ENCODE measurements at regions not wholly inside any gene's neighbourhood (a gene's known extent, or its start where the extent isn't known, plus 50 kb on each side); places are given as distances from the start of the nearest gene placed in this dataset.

DNA sequence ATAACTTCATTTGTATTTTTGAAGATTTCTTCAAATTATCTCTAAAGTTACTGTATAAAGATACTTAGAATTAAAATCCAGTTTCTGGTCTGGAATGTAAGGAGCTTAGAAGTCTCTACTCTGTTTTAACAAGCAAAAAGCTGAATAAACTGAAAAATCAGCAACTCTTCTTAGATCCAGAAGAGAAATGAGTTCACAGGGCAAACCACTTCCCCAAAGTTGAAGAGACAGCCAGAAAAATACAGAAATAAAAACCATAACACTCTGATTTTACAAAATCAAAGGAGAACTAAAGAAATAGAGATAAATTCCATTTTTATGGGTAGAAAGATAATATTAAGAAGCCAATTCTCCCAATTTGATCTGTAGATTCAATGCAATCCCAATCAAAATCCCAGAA, 1166.8 kb downstream of the ADGRL3 start:
- DNase-seq (ENCODE audit: low spot score) = no peak
- intact Hi-C loops (cut with DNase I) = no loop called here

DNA sequence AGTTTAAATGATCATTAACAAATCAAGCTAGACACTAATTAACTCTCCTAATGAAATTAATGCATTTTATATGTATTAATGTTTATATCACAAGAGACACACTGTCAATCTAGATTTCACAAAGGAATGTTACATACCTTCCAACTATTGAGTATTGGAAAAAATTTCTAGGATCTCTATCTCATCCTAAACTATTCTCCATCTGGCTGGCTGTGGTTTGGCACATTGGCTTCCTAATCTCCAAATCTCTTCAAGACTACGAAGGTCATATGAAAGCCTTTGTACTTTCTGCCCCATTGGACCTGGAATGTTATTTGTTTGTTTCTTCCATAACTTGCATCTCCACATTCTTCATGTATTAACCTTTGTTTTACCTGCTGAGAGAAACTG, 1160.0 kb downstream of the ADGRL3 start:
- intact Hi-C loops (cut with DNase I) = no loop called here
- DNase-seq (ENCODE audit: low spot score) = no peak

DNA sequence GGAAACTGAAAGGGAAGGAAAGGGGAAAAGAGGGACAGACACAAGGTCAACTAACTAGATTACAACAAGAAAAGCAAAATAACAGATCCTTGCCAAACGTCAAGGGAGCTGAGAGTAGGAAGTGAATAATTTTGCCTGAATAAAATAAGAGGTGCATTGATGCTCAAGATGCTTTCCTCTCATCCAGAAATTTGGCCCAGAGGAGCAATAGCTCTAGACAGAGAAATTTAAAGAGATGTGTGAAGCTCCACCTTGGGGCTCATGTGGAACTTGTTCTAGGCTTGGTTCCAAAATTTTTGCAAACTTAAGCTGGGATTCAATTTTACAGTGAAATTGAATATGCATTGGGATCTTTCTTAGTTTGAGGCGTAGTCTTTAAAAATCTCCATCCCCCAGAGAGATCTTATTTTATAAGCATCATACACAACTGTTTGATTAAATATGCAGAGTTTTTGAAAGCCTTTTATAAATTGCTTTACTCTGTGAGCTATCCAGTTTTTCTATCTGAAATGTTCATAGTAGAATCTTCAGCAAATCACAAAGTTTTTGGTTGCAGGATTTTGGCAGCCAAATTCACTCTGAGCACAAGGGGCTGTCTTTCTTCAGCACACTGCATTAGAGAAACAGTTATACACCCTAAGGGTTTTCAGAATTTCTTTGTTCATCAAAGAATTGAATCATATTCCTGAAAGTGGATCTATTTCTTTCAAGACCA, 1159.5 kb downstream of the ADGRL3 start:
- intact Hi-C loops (cut with DNase I) = no loop called here

DNA sequence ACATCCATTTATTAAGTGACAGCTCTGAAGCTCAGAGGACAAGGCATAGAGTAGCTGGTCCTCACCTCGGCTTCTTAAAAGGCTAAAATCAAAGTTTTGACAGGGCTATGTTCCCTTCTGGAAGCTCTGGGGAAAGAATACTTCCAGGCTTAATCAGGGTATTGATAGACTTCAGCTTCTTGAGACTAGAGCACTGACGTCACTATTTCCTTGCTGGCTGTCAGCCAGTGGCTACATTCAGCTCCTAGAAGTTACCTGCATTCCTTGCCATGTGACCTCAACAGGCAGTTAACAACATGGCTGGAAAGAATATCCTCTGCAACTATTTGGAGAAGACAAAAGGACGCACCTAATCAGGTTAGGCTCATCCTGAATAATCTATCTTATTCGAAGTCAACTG, 1144.8 kb downstream of the ADGRL3 start:
- intact Hi-C loops (cut with DNase I) = no loop called here

More for the DNA sequence above, 1159.5 kb downstream of the ADGRL3 start:
- DNase-seq (ENCODE audit: low spot score) = no peak

DNA sequence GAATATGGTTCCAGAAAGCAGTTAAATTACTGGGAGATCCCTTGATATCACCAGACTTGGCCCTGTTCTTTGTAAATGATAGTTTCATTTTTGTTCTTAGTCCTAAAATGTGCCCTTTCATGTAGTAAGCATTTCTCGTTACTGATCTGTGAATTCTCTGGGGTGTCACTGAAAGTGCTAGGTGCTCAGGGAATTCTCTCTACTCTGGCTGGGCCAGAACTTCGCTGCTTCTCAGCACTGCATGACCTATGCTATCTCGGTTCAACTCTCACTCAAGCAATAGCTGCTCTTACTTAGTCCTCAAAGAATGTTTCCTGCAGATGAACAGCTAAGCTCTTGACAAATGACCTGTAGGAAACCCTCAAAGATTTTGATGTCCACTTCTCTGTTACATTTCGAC, 1144.3 kb downstream of the ADGRL3 start:
- no peak for DNase-seq (ENCODE audit: low spot score)
- intact Hi-C loops (cut with DNase I) = no loop called here

More for the DNA sequence above, 1144.8 kb downstream of the ADGRL3 start:
- no peak for DNase-seq (ENCODE audit: low spot score)

DNA sequence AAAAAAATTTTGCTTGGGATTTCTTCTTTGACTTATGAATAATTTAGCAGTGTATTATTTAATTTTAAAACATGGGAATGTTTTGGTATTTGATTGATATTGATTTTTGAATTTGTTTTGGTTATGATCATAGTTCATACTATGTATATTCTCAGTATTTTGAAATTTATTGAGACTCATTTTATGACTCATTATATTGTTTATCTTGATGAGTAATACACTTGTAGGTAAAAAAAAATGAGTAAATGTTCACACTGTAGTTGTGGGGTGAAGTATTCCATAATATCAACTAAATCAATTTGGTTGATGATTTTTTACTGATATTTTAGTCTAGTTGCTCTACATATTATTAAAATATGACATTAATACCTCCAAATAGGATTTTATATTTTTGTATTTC, 1142.2 kb downstream of the ADGRL3 start:
- intact Hi-C loops (cut with DNase I) = no loop called here
- no peak for DNase-seq (ENCODE audit: low spot score)

DNA sequence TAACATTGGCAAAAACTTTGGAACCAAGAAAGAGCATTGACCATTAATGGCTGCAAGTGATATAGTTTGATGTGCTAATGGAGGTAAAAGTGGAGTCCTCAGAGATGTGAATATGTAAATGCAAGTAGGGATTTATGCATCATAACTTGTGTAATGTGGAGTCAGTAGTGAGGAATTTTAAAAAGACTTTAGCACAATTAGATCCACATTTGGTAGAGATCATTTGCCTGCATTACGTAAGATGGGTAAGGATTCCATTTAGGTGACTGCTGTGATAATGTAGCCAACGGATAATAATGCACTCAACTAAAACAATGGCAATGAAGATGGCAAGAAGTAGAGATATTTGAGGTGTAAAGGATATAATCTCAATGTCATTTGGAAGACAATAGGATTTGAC, 1128.4 kb downstream of the ADGRL3 start:
- DNase-seq (ENCODE audit: low spot score) = no peak
- intact Hi-C loops (cut with DNase I) = no loop called here

DNA sequence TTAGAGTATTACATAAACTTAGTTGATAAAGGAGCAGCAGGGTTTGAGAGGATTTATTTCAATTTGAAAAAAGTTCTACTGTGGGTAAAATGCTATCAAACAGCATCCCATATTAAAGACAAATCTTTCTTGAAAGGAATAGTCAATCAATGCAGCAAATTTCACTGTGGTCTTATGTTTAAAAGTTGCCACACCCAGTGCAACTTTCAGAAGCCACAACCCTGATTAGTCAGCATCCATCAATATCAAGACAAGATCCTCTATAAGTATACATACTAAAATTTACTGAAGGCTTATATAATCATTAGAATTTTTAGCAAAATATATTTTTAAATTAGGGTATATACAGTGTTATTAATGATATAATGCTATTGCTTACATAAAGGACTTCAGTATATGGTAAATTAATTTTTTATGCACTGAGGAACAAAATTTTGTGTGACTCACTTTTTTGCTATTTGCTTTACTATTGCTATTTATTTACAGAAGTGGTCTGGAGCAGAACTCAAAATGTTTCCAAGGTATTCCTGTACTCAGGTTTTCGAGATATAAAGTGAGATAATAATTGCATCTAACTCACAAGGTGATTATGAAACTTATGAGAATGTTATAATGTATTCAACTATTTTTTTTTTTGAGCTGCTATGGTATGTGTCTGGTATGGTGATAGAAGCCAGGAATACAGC, 1127.6 kb downstream of the ADGRL3 start:
- no peak for DNase-seq (ENCODE audit: low spot score)
- intact Hi-C loops (cut with DNase I) = no loop called here

DNA sequence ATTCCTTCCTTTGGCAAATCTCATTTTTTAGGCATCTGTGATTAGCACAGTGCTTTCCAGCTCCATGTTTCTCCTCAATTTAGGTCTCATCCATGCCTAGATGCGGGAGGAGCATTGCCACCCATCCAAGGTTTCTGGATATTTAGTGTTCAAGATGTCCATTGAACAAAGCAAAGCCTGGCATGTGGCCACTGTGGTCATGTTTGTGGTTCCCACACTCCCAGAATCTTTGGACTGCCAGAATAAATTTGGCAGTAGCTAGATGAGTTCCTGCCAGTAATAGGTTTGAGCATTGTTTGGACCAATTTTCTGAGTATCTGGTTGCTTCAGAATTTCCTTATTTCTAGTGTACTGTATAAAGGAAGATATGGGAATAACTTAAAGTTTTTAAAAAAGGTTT, 1124.1 kb downstream of the ADGRL3 start:
- DNase-seq (ENCODE audit: low spot score) = no peak
- intact Hi-C loops (cut with DNase I) = no loop called here

DNA sequence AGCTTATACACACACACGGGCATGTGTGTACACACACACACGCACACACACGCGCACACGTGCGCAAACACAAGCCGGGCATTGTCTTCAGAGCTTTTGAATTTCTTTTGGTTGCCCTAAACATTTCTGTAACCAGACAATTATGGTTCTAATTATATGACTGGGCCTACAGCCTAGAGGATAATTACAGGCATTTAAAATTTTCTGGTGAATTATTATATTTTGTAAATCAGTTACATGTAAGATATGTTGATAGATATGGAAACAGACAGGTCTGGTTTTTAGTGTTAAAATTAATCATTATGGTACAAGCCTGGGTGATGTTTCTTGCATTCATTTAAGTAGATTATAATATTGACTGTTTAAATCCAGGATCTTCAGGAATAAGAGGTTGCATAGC, 1120.5 kb downstream of the ADGRL3 start:
- DNase-seq (ENCODE audit: low spot score) = no peak
- intact Hi-C loops (cut with DNase I) = no loop called here

DNA sequence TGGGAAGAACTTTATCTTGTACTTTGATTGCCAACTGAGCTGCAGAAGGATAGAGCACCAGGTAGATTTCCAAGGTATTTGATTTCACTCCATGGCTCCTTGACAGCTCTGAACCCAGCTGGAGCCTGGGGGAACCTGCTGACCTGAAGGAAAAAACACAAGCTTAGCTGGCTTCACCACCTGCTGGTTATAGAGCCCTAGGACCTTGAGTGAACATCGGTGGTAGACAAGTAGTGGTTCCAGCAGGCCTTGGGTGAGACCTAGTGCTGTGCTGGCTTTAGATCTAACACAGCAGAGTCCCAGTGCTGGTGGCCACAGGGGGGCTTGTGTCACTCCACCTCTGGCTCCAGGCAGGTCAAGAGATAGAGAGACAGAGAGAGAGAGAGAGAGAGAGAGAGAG, 1102.6 kb downstream of the ADGRL3 start:
- DNase-seq (ENCODE audit: low spot score) = no peak
- intact Hi-C loops (cut with DNase I) = no loop called here

DNA sequence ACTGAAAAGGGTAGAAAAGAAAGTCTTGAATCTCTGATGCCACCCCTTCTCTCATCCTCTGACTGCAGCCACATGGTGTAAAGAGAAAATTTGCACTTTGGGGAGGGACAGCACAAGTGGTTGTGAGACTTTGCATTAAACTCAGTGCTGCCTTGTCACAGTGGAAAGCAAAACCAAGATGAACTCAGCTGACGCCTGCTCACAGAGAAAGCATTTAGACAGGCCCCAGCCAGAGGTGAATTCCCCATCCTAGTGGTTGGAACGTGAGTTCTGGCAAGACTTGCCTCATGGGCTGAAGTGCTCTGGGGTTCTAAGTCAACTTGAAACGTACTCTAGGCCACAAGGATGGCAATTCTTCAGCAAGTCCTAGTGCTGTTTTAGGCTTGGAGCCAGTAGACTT, 1101.4 kb downstream of the ADGRL3 start:
- intact Hi-C loops (cut with DNase I) = no loop called here
- no peak for DNase-seq (ENCODE audit: low spot score)

DNA sequence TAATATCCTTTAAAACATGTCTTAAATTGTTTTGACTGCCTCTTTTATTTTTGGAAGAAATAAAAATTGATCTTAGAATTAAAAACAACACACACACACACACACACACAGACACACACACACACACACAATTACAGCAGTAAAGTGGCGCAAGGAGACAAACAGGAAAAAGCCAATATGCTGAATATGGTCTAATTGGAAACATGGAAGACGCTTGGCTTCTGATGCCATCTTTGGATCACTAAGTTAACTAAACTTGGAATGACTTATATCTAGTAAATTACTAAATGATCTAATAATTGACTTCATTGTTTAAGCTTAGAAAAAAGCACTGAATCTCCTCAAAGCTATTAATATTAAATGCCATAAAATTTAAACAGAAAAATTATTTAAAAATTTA, 1093.4 kb downstream of the ADGRL3 start:
- intact Hi-C loops (cut with DNase I) = no loop called here

DNA sequence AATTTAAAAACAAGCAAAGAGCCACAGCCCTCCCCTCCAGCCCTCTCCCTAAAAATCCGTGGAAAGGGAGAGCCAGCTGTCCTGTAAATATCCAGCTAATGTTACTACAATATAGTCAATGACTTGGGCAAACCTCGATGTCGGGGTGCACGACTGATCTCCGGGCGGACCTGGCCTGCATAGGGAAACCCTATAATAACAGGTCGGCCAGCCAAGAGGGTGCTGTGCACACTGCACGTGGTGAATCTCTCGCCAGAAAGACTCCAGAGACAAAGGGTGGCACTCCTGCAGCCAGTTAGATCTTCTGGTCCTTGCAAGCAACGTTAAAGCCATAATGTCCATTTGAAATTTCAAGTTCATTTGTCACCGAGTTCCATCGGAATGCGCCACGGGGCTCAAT, 1092.8 kb downstream of the ADGRL3 start:
- no peak for DNase-seq (ENCODE audit: low spot score)
- intact Hi-C loops (cut with DNase I) = no loop called here

More for the DNA sequence above, 1093.4 kb downstream of the ADGRL3 start:
- no peak for DNase-seq (ENCODE audit: low spot score)

DNA sequence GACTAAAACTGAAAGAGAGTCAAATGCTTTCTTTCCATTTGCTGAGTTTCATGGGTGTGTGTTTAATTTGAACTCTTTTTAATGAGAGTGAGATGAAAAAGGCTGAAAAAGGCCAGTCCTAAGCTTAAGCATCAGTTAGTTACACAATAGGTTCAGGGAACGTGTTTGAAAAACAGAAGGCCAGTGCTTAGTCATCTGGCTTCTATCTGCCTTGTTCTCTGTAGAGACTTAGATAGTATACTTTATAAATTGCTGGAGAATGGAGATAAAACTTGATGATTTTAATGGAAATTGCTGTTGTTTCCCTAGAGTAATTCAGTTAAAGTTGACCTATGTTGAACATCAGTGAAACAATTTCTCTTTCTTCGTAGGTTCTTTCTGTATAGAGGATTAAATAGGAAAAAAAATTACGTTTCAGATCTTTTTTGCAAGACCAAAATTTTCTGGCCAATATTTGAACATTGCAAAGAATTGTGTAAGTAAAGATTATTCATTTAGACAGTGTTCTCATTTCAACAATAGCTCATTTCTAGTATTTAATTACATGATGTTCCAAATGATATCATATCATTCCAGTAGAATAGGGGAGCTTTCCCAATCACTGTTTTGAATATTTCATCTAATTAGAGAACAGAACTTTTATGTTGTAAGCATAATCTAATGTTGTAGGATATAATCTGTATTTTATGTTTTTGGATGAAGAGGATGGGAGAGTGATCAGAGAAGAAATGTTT, 1088.8 kb downstream of the ADGRL3 start:
- no peak for DNase-seq (ENCODE audit: low spot score)
- intact Hi-C loops (cut with DNase I) = no loop called here

DNA sequence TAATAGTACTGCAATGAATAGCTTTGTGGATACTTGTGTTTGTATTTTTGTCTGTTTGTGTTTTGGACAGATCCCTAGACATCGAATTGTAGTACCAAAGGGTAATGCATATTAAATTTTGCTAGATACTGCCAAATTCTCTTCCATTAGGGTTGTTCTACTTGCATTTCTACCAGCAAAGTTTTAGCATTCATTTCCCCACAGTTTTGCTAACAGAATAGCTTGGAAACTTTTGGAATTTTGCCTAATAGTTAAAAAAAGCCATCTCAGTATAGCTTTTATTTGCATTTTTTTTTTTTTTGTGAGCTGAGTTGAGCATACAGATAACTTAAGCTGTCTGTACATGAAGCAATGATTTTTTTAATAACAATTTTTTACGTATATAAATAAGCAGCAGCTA, 1084.9 kb downstream of the ADGRL3 start:
- no peak for DNase-seq (ENCODE audit: low spot score)
- intact Hi-C loops (cut with DNase I) = no loop called here

DNA sequence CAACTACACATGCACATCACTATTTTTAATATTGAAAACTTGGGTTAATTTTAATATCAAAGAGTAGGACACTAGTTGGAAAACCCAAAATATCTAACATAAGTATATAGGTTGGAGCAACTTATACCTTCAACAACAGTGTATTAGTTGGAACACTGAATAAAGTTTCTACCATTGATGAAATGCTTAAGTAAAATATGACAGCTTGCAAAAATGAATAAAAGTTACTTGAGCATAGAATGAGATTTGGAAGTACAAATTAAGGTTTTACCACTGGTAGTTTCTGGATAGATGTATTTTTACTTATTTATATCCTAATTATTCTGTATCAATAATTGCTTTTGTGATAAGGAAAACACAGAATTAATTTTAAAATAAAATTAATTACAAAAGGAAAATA, 1079.6 kb downstream of the ADGRL3 start:
- intact Hi-C loops (cut with DNase I) = no loop called here
- DNase-seq (ENCODE audit: low spot score) = no peak

DNA sequence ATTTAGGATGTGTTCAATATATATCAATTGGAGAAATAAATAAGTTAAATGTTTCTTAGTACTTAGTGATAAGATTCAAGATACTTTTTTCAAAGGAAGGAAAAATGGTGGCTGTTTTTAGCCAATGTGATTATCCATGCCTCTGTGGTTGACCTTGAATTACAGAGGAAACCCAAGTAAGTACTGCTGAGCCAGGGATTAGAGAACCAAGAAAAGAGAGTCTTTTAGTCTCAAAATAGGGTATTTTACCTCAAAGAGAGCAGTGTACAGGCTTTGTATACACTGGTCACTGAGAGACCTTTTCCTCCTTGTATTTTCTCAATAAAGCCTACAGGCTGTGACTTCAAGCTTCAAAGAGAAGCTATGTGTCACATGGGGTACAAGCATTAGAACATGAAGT, 1075.3 kb downstream of the ADGRL3 start:
- DNase-seq (ENCODE audit: low spot score) = no peak
- intact Hi-C loops (cut with DNase I) = no loop called here

DNA sequence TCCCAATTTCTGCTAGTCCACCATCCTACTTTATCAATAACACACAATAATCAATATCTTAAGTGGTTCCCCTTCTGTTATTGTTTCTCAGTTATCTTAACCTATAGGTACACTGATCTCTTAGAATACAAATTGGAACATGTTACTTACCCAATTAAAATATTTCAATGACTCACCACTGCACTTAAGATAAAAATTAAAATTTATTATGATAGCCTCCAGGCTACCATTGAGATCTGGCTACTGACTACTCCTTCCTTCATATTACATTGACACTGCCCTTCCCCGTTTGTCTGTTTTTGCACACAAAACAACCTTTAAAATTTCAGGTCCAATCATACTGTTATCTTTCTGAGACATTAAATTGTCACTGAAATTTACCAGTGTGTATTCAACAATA, 1074.7 kb downstream of the ADGRL3 start:
- intact Hi-C loops (cut with DNase I) = no loop called here
- DNase-seq (ENCODE audit: low spot score) = no peak

DNA sequence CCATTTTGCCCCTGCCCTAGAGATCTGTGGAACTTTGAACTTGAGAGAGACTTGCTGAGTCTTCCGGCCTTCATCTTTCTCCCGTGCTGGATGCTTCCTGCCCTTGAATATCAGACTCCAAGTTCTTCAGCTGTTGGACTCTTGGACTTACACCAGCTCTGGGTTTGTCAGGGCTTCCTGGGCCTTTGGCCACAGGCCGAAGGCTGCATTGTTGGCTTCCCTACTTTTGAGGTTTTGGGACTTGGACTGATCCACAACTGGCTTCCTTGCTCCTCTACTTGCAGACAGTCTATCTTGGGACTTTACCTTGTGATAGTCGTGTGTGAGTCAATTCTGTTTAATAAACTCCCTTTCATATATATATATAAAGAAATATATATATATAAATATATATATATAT, 1071.0 kb downstream of the ADGRL3 start:
- no peak for DNase-seq (ENCODE audit: low spot score)
- intact Hi-C loops (cut with DNase I) = no loop called here

DNA sequence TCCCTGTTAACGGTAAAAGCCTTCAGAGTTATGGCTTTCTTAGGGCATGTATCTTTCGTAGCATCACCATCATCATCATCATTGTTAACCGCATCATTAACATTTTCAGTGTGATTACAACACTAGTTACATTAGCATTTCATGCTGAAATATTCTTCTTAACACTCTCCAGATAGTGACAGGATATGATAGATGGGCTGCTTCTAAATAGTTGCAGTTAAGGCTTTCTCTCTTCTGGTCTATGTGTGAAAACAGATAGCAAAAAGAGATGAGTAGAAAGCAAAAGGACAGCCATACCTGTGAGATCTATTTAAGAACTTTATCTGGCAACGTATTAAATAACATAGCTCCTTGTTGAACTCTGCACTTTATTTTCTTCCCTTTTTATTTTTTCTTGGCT, 1069.8 kb downstream of the ADGRL3 start:
- intact Hi-C loops (cut with DNase I) = no loop called here
- no peak for DNase-seq (ENCODE audit: low spot score)
